GM18511 (cell line): ENCODE measurements at regions not wholly inside any gene's neighbourhood (a gene's known extent, or its start where the extent isn't known, plus 50 kb on each side); places are given as distances from the start of the nearest gene placed in this dataset.
"Not testable (repeated sequence)": the region's sequence is repeated elsewhere in the genome, so short reads cannot be mapped to it uniquely, and the experiment has no call there.

ENCODE experiments used
- ATAC-seq: cut with Tn5 transposase; IDR thresholded peaks from one replicate; pipeline ENCODE4 v1.9.1; 2021; ENCODE audit warnings: mild to moderate bottlenecking, moderate library complexity; ENCODE audit not compliant: unreplicated experiment

DNA sequence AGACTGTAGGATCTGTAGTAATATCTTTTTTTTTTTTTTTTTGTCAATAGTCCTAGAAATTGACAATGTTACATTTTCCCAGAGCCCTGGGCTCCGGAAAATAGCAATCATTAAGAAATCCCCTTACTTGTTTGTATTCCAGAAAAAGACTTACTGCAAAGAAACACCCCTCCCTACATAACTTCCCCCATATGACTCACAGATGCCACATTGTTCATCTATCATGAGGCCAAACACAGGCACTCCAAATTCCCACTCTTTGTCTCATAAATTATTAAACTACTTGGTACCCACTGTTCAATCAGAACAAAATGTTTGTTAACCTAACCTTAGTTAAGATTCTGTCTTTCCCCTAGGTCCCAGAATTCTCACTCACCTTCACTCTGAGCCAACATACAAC is 53.5 kb downstream of the TEX51 start:
- no peak for ATAC-seq

DNA sequence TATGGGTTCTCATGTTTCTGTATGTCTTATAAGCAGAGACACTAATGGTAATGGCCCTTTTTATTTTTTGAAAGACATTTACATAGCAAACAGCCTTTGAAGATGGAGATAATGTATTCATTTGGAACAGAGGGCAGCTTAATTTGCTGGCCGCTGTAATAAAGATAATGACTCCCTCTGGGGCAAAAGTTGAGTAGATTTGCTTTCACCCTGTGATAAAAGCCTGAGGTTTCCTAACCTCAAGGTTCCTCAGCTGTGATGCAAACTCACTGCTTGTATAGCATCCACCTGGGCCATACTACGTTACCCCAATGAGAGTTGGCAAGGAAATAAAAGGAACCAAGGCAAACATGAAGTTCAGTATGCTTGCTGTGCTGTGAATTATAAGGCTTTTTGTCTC is 54.8 kb downstream of the TEX51 start:
- ATAC-seq = no peak

DNA sequence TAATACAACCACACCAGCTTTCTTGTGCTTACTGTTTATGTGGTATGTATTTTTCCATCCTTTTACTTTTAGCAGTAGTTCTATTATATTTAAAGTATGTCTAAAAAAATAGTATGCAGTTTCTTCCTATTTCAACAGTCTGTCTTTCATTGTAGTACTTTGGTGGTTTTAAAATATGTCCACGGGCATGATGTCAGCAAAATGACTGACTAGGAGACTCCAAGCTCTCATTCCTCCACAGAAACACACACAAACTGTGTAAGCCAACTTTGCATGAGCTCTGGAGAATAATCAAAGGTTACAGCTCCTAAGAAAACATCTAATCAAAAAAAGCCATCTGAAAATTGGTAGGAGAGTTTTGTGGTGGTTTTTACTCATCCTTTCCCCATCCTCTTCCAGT is 56.1 kb downstream of the TEX51 start:
- no peak for ATAC-seq

DNA sequence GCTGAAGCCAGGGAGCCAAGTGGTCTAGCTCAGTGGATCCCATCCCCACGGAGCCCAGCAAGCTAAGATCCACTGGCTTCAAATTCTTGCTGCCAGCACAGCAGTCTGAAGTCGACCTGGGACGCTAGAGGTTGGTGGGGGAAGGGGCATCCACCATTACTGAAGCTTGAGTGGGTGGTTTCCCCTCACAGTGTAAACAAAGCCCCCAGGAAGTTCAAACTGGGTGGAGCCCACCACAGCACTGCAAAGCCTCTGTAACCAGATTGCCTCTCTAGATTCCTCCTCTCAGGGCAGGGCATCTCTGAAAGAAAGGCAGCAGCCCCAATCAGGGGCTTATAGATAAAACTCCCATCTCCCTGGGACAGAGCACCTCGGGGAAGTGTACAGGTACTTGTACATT is 58.1 kb downstream of the TEX51 start:
- not testable (repeated sequence) for ATAC-seq

DNA sequence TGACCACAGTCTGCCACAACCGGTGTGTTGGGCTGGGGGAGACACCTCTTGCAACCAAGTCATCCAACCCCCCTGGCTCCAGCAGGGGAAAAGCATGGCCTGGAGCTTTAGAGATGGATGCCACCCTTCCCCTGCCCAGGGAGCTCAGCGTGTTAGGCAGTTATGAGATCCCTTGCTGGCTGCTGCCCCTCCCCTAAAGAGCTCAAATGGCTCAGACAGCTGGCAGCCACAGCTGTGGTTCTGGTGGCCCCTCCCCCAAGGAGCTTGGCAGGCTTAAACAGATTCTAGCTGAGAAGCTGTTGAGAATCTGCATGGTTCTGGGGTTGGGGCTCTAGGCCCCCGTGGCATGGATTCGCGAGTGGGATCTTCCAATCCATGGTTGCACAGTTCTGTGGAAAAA is 64.7 kb downstream of the TEX51 start:
- no peak for ATAC-seq

DNA sequence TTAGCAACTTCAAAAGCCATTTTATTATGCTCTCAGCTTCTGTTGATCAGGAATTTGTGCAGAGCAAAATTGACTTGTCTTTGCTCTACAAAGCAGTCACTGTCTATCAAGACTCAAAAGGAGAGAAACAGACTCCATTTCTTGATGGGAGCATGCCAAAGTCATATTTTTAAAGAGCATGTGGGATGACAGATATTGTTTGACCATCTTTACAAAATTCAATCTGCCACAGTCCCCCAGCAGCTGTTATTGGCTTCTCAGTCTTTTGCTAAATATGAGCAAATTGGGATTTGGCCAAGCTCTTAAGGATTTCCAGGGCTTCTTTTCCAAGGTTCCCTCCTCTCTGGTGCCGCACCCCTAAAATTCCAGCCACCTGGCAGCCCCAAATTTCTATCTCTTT is 67.9 kb downstream of the TEX51 start:
- ATAC-seq = no peak

DNA sequence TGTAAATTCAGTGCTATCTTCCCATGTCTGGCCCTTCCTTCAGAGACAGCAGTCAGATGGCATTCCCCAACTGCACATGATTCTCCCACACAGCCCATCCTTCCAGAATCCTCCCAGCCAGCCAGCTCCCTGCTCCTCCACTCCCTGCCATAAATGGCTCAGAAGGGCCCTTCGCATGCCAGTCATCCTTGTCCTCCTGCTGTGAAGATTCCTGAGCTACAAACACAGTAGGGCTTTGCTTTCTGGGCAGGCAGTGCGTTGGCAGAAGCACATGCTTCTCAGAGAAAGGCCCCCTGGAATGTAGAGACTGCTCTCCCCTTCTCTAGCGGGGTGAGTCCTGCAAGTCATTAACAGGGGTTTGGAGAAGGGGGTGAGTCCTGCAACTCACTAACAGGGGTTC is 71.9 kb downstream of the TEX51 start:
- no peak for ATAC-seq

DNA sequence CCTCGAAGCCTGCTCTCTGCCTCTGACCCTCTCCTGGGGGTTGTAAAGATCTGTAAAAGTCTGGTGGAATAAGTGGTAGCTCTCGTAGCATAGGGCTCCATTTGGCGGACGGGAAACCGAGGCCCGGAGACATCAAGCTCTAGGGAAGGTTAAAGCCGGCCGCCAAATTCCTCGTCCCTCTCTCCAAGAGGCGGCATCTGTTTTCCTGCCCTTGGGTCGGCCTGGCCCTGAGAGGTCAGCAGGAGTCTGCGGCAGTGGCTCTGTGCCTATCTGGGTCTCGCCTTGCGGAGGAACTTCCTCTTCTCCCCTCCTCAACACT is 72.4 kb downstream of the TEX51 start:
- no peak for ATAC-seq

DNA sequence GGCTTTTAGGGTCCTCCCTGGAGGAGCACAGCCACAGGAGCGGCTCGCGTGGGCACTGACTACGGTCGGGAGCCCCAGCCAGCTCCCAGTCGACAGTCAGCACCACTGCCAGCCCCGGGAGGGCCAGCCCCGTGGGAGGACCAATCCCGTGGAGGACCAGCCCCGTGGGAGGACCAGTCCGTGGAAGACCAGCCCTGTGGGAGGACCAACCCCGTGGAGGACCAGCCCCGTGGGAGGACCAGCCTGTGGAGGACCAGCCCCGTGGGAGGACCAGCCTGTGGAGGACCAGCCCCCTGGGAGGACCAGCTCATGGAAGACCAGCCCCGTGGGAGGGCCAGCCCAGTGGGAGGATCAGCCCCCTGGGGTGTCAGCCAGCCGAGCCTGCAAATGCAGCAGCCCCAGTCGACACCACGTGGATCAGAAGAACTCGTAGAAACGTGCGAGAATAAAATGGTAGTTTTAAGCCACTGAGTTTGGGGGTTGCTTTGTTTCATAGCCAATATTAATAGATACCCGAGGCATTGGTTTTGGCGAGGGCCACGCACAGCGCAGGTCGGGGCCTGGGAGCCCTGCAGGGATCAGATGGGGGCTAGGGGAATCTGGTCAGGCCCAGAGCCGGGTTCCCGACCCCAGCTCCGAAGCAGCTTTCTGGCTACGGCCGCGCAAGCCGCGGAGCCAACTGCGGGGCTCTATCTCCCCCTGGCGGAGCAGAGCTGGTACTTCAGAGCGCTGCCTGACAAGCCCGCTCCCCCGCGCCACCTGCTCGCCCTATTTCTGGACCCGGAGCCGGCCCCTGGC is 73.0 kb downstream of the TEX51 start:
- peak; percentile 98 for ATAC-seq

DNA sequence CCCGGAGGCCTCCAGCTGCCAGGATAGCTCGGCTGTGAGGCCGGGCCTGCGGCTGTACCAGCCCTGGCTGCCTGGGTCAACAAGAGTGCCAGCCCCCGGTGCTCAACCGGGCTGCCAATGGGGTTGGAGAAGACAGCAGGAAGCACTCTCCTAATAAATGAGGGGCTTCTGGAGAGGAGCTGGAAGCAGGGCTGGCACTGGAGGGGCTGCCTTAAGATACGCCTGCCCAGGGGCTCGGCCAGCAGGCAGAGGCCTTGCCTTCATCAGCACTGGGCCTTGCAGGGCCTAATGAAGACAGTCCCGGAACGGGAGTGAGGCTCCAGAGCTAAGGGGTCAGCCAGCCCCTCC is 73.6 kb downstream of the TEX51 start:
- ATAC-seq = no peak

DNA sequence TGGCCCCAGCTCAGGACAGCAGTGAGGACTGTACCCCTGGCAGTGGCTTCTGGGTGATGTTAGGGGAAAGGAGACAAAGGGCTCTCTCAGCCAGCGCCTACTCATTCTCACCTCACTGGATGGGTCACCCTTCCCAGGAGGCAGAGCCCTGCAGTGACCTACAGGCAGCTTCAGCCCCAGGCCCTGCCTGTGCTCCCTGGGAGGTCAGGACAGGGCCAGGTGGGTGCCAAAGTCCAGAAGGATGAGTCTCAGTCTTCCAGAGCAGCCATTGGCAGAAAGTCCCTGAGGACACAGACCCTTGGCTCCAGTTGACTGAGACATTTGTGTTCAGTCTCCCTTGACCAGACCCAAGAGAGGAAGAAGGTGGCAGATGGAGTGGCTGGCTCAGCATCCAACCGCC is 75.1 kb downstream of the TEX51 start:
- no peak for ATAC-seq

DNA sequence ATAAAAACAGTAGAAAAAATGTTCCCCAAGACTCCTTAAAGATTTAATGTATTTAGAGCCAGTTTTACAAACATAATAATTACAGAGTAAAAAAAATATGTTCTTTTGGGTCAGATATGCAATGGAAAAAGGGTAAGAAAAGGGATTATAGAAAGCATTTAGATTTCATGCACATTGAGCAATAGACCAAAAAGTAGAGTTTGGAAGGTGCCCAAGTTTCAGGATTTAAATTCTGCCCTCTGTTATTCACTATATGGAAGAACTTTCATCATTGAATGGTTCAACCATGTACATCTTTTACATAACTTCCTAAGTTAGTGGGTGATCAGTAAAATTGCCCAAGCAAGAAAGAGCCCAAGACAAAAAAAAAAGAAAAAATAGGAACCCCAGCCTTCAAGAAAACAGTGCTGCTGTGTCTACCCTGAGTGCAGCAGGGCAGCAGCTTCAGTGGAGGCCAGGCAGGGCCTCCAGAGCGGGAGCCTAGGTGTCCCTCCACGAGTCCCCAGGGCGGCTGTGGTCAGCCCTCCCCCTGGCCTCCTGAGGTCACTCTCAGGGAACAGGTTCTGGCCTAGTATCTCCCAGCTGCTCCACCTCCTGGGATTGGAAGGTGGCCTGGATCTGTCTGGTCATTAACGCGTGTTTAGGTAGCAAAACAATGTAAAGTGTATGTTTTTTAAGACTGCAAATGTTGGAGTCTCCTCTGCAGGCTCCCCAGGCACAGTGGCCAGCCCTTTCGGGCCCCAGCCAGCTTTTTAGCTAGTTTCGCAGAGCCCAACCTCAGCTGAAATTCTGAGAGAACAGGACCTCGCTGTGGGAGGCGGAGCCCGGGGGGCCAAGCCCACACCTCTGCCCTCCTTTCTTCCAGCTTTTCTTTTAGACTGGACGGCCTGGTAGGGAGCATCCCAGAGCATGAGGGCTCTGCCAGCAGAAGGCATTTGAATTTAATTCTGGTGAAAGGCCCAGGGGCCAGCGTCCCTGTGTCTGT is 77.3 kb downstream of the TEX51 start:
- no peak for ATAC-seq

DNA sequence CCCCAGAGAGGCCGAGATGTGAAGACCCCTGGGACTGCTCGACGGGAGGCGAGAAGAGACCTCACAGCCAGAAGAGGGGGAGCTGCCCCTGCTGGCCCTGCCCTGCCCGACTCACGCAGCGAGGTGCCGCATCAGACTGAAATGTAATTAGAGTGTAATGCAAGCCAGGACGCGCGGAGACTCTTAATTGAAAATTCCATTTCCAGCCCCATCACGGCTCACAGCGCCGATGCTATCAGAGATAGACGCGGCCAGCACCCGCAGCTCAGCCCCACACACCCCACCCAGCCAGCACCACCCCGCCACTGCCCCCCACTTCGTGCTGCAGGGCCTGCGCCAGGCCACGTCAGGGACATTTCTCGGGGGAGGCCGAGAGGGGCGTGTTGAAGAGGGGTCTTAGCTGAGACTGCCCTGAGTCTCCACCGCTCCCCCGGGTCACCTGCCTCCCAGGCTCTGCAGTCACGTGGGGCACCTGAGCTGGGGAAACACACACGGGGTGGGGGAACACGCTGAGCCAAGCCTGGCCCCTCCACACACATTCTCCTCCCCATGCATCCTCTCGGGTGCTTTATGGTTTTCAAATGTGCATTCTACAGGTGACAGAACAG is 78.1 kb downstream of the TEX51 start:
- no peak for ATAC-seq

DNA sequence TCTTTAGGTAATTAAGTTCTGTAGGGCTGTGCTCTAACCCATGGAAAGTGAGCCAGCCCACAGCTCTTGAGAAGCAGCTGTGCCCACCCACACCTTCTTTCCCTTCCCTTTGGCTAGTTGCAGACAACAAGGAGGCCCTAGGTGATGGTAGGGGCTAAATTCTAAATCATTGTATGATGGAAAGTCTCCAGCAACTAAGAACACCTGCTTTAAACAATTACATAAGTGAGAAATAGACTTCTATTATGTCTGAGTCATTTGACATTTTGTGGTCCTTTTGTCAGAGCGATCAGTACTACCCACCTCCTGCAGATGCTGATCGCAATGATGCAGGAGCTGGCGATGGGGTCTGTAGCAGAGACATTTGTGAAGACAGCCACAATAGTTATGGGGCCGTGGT is 79.6 kb downstream of the TEX51 start:
- peak; percentile 56 for ATAC-seq

DNA sequence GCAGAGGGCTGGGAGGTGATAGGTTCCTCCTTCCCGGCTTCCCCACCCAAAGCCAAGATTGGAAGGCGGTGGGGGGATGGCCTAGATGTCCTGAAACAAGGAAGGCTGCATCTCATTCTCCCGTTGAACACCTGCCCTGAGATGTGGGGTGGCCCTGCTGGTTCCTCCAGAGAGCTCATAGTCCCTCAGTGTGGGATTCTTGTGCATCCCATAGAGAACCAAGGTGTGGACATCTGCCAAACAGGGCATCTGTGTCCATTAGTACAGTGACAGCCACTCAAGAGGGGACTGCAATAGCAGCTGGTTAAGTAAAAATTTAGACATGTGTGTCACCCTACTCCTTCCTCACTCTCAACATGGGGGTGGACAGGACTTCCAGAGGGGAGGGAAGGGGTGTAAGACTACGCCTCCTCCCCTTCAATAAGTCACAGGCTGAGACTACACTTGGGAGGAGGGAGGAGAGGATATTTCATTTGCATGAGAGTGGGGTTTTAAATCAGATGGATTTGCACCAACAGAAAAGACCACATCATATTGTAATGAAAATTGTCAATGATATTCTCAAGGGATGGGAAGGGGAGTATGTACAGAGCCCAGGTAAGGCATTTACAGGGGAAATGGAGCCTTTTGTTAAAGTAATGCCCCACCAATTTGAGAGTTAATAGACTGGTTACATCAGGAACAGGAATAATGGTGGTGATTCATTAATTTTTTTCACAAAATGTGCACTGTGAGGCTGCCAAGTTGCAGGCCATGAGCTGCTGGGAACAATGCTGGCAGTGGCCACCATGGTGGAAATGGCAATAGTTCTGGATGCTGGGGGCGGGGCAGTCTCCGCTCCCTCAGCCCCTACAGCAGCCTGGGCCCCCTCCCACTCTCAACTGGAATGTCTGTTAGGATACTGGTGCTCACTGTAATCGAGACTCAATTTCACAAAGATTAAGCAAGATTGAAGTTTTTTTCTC is 80.6 kb downstream of the TEX51 start:
- ATAC-seq = no peak

DNA sequence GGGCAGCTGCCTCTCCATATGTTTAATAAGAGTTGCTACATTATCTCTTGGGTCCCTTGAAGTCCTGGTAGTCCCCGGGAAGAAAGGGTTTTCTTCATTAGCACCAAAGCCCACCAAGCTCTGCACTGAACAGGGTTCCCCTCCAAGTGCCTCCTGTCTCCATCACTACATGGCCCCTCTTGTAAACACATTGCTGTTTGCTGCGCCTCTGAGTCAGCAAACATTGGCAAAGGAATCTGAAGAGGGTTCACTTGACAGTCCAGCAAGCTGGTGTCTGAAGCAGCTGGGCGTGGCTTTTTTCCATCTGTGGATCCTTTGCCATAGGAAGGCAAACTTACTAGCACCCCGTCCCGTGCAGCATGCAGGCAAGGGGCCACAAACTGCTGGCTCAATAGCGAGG is 82.8 kb downstream of the TEX51 start:
- ATAC-seq = no peak

DNA sequence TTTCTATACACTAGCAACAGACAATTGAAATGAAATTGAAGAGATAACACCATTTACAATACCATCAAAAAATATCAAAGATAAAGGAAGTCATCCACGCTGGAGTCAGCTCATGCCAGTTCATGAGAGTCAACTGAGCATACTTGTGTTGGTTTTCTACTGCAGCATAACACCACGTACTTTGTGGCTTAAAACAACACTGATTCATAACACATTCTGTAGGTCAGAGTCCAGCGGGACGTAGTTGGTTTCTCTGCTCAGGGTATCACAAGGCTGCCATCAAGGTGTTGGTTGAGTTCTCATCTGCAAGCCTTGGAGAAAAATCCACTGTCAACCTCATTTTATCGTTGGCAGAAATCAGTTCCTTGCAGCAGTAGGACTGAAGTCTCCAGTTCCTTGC is 84.2 kb downstream of the TEX51 start:
- no peak for ATAC-seq

DNA sequence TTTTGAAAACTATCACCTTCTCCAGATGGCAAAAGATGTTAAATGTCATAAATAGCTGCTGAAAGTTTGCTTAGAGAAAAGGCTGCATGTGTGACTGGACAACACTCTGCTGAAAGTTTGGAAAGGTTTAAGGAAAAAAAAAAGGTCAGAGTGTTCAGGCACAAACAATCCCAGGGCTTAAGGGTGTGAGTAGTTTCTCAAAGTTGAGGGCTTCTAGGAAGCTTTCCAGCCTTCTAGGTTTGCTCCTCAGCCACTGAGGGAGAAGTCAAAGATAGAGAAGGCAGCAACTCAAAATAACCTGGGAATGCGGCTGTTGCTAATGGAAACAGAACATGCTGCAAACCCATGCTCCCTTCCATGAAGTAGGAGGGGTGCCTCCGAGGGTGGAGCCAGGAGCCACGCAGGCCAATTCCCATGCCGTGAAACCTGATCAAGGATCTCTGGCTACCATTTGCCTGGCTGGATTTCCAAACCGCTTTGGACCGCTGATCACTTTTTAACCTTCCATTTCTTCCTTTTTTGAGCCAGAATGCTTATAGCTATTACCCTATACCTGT is 88.0 kb downstream of the TEX51 start:
- no peak for ATAC-seq

DNA sequence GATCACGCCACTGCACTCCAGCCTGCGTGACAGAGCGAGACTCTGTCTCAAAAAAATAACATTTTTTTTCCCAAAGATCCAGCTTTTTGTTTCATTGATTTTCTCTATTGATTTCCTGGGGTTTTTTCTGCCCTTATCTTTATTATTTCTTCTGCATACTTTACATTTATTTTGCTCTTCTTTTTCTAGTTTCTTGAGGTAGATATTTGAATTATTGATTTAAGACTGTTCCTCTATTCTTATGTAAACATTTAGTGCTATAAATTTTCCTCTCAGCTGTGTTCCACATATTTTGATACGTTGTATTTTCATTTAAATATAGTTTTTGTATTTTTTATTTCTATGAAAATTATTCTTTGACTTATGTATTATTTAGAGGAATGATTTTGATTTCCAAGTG is 89.8 kb downstream of the TEX51 start:
- no peak for ATAC-seq

DNA sequence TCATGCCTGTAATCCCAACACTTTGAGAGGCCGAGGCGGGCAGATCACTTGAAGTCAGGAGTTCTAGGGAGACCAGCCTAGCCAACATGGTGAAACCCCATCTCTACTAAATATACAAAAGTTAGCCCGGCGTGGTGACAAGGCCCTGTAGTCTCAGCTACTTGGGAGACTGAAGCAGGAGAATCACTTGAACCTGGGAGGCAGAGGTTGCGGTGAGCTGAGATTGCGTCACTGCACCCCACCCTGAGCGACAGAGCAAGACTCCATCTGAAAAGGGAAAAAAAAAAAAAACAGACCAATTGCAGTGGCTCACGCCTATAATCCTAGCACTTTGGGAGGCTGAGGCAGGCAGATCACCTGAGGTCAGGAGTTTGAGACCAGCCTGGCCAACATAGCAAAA is 90.4 kb downstream of the TEX51 start:
- not testable (repeated sequence) for ATAC-seq
